ENCODE measurements at regions not wholly inside any gene's neighbourhood (a gene's known extent, or its start where the extent isn't known, plus 50 kb on each side); places are given as distances from the start of the nearest gene placed in this dataset.

DNA sequence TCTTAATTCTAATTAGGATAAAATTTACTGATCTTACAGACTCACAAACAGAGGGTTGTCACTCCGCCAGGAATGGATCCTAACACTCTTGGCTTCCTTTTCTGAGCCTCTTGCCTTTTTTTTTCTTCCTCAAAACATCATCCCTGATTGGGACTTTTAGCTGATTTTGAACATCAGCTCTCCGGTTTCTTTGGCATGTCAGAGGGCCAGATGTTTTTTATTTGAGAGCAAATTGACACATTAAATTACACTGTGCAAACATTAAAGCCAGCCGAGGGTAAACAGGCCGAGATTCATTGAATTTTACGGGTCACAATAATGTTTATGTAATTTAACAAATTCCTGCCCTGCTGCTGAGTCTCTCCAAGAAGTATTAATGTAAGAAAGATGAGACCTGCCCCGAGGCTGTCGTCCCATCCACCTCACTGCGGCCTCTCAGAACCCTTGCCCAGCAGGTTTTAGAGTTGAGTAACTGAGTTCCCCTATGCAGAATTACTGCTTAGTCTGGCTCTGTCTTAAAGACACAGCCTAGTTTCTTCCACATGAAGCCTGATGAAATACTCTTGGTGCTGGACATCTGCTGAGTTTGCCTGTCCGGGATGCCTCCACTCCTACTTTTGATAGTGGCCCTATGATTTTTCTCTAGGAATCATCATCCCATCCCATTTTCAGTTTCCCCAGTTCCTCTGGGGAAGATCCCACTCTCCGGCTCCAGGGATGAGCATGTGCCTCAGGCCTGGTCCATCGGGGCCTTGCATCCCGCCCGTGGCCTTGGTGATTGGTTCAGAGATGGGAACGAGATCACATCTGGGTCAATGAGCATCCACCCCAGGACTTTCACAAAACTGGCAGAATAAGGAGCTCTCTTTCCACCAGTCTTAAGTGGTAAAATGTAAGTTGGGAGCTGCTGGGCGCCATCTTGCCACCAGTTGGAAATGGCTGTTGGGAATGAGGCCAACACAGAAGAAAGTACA, 226.6 kb upstream of the TLE3 start:
- peak; percentile 77 to 81 for DNase-seq (ENCODE audit: low read depth in 2 of 2)

DNA sequence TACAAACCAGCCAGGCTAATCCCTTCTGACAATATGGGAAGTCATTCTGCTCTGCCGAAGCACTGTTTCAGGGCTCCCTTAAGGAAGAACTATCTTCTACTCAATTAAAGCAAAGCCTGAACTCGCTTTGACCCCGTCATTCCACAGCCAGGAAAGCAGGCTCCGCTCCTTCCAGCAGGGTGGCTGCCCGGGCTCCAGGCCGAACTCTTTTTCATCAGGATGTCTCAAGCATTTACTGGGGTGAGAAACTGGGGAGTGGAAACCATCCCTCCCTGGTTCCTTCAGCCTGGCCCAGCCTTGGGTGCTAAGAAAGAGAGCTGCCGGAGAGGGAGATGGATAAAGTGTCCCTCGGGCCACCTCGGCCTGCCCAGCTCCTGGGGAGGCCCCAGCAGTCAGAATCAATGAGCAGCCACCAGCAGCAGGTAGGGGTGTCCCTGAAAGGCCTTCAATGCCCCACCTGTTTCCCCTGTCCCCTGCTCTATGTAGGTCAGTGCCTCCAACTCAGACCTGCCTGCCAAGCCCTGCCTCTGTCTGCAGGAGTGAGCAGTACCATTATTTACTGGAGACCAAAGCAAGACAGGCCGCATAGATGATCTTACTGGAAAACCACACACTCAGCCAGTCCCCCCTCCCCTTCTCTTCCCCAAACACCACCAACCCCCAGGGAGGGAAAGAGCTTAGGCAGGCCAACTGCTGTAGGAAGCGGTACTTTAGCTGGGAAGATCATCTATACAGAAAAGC, 225.6 kb upstream of the TLE3 start:
- peak; percentile 66 to 74 for DNase-seq (ENCODE audit: low read depth in 2 of 2)

GRCh38 chr15:70322051-70322668, 224.4 kb upstream of the TLE3 start:
- no peak for DNase-seq (ENCODE audit: low read depth in 2 of 2)

- no peak for DNase-seq (ENCODE audit: low read depth in 2 of 2)
Measured at GRCh38 chr15:70321172-70321819, 223.6 kb upstream of the TLE3 start.

GRCh38 chr15:70320482-70320881, 222.8 kb upstream of the TLE3 start:
- DNase-seq (ENCODE audit: low read depth in 2 of 2), result no peak

- no peak for DNase-seq (ENCODE audit: low read depth in 2 of 2)
Measured at GRCh38 chr15:70320077-70320476, 222.4 kb upstream of the TLE3 start.

GRCh38 chr15:70319466-70319865, 221.7 kb upstream of the TLE3 start:
- DNase-seq (ENCODE audit: low read depth in 2 of 2), result no peak

DNA sequence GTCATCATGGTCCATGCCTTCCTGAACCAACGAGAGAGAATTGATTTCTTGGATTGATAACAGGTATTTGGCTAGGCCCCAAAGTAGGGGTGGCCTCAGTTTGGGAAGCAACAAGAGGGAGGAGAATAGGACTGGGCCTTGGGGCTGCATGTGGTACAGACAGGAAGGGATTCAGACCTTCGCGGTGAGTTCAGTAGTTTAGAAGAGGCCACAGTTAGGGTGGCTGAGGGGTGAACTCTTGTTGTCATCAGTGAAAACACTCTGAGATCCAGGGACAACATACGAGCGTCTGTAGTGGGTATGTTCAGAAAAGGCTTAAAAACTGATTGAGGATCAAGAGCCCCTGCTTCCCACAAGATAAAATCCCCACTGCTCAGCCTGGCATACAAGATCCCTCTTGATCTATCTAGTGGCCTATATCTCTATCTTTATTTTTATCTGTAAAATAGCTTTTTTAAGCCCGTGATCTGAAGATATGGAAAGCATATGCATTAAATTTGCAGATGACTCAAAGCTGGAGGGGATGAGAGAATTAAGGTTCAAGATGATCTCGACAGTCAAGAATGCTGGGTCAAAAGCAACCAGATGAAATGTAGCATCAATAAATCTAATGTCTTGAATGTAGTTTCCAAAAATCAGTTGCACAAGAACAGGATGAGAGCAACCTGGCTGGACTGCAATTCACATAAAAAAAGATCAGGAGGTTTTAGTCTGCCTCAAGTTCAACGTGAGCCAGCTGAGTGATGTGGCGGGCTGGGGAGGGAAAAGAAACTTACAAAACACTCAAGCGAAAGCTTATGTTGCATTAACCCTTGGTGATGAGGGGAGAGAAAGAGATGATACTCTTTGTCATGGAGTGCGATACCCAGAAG, 221.1 kb upstream of the TLE3 start:
- peak; percentile 96 to 97 for DNase-seq (ENCODE audit: low read depth in 2 of 2)

GRCh38 chr15:70316059-70316600, 218.4 kb upstream of the TLE3 start:
- no peak for DNase-seq (ENCODE audit: low read depth in 2 of 2)

DNA sequence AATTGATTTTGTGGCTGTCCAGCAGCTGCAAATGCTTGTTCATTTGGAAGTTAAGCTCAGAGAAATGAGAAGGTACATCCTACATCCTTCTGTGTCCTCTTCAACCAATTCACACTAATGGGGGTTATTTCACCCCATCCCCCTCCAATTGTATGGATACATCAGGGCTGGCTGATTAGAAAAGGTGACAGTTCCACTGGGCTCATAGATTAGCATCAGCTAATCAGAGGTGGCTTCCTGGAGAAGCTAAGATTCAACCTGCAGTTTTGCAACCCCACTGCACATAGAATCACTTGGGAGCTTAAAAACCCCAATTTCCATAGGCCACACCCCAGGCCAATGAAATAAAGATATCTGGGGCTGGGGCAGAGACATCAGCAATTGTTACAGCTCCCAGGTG, 217.7 kb upstream of the TLE3 start:
- DNase-seq (ENCODE audit: low read depth in 2 of 2), result no peak

- DNase-seq (ENCODE audit: low read depth in 2 of 2), result no peak
Measured at GRCh38 chr15:70314688-70315087, 217.0 kb upstream of the TLE3 start.

DNA sequence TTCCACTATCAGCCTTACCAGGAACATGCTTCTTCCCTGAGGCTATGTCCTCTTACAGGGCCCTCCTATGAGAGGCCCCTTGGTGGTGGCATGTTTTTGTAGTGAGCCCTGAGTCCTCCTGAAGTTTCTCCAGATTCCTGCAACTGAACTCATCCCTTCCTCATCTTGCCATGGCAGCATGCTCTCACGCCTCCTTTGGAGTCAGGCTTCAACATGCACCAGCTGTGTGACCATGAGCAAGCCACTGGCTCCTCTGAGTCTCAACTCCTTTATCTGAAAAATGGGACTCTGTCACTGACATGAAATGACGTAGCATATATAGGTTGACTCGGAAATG, 216.3 kb upstream of the TLE3 start:
- no peak for DNase-seq (ENCODE audit: low read depth in 2 of 2)

GRCh38 chr15:70313099-70314017, 215.6 kb upstream of the TLE3 start:
- DNase-seq (ENCODE audit: low read depth in 2 of 2), result no peak

- no peak for DNase-seq (ENCODE audit: low read depth in 2 of 2)
Measured at GRCh38 chr15:70311821-70312220, 214.1 kb upstream of the TLE3 start.

DNA sequence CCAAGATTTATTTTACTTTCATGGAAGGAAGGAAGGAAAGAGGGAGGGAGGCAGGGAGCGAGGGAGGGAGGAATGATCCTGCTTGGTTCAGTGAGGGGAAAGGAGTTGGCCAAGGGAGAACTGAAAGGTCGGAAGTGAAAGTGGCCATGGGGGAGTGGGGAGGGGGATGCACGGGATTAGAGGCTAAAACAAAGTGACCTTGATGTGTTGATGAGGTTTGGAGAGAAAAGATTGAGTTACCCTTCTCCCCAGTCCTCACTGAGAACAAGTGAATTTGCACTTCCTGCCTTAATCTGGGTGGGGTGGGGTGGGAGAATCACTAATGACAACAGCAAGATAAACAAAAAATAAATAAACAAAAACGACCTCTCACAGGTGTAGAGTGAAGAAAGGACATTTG, 212.0 kb upstream of the TLE3 start:
- DNase-seq (ENCODE audit: low read depth in 2 of 2), result no peak

- DNase-seq (ENCODE audit: low read depth in 2 of 2), result no peak
Measured at GRCh38 chr15:70308735-70309434, 211.2 kb upstream of the TLE3 start.

DNA sequence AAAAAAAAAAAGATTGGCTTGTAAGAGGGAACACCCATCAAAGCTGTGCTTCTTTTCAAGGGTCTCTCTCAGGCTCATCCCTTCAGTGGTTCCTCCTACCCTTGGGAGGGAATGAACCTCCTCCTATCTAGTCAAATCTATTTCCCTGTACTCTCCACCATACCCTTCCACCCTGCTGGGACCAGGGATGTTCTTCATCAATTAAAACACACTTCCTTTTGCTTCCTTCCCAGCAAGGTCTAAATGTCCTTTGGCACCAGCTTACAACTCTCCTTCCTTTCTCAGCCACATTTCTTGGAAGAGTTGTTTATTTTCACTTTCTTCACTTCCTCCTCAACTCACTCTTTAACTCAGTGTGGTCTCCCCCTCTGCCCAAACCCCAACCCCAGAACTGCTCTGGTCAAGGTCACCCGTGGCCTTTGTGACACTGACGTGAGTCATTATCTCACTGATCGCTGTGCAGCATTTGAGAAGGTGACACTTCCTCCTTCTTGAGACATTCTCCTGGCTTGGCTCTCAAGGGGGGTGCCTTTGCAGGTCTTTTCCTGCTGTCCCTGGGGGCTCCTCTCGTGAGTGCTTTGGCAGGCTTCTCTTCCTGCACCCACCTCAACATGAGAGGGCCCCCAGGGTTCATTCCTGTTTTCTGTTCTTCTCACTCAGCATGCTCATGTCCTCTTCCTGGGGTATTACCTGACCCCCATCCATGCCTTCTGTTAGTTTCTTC, 210.5 kb upstream of the TLE3 start:
- no peak for DNase-seq (ENCODE audit: low read depth in 2 of 2)

GRCh38 chr15:70306582-70306981, 208.9 kb upstream of the TLE3 start:
- no peak for DNase-seq (ENCODE audit: low read depth in 2 of 2)

All from fibroblast of skin of left biceps (primary cell).